HG02973 (cell line): ENCODE measurements at regions not wholly inside any gene's neighbourhood (a gene's known extent, or its start where the extent isn't known, plus 50 kb on each side); places are given as distances from the start of the nearest gene placed in this dataset.

Source experiments
- ATAC-seq: cut with Tn5 transposase; IDR thresholded peaks from one replicate; pipeline ENCODE4 v1.9.1; 2021; ENCODE audit warnings: moderate library complexity; ENCODE audit not compliant: unreplicated experiment

- ATAC-seq = no peak
Measured at GRCh38 chr18:29644276-29644675, 1398.3 kb downstream of the DSC3 start.

GRCh38 chr18:29629493-29630036 lies 1413.0 kb downstream of the DSC3 start:
- ATAC-seq = no peak

GRCh38 chr18:29626094-29626493 lies 1416.4 kb downstream of the DSC3 start:
- ATAC-seq = no peak

GRCh38 chr18:29616867-29617266 lies 1425.7 kb downstream of the DSC3 start:
- no peak for ATAC-seq

- no peak for ATAC-seq
Measured at GRCh38 chr18:29608982-29609381, 1432.1 kb upstream of the CDH2 start.

GRCh38 chr18:29605365-29605764 lies 1428.4 kb upstream of the CDH2 start:
- no peak for ATAC-seq

GRCh38 chr18:29596959-29597358 lies 1420.0 kb upstream of the CDH2 start:
- no peak for ATAC-seq

GRCh38 chr18:29594493-29594892 lies 1417.6 kb upstream of the CDH2 start:
- no peak for ATAC-seq

- no peak for ATAC-seq
Measured at GRCh38 chr18:29588446-29589100, 1411.6 kb upstream of the CDH2 start.

GRCh38 chr18:29586210-29586609 lies 1409.3 kb upstream of the CDH2 start:
- ATAC-seq = no peak

- peak; percentile 73 for ATAC-seq
Measured at GRCh38 chr18:29560270-29560669, 1383.3 kb upstream of the CDH2 start.

- ATAC-seq = no peak
Measured at GRCh38 chr18:29556070-29556469, 1379.1 kb upstream of the CDH2 start.

GRCh38 chr18:29549759-29550158 lies 1372.8 kb upstream of the CDH2 start:
- ATAC-seq = no peak

- ATAC-seq = no peak
Measured at GRCh38 chr18:29547626-29548025, 1370.7 kb upstream of the CDH2 start.

- ATAC-seq = no peak
Measured at GRCh38 chr18:29540548-29540947, 1363.6 kb upstream of the CDH2 start.

- ATAC-seq = no peak
Measured at GRCh38 chr18:29531746-29532145, 1354.8 kb upstream of the CDH2 start.

- no peak for ATAC-seq
Measured at GRCh38 chr18:29523371-29523770, 1346.4 kb upstream of the CDH2 start.

- no peak for ATAC-seq
Measured at GRCh38 chr18:29512761-29513160, 1335.8 kb upstream of the CDH2 start.

GRCh38 chr18:29512203-29512602 lies 1335.3 kb upstream of the CDH2 start:
- ATAC-seq = no peak

- no peak for ATAC-seq
Measured at GRCh38 chr18:29501952-29502351, 1325.0 kb upstream of the CDH2 start.

- ATAC-seq = no peak
Measured at GRCh38 chr18:29496152-29496680, 1319.3 kb upstream of the CDH2 start.

- no peak for ATAC-seq
Measured at GRCh38 chr18:29494371-29494770, 1317.4 kb upstream of the CDH2 start.

GRCh38 chr18:29491907-29492306 lies 1315.0 kb upstream of the CDH2 start:
- ATAC-seq = no peak
